ENCODE measurements at regions not wholly inside any gene's neighbourhood (a gene's known extent, or its start where the extent isn't known, plus 50 kb on each side); places are given as distances from the start of the nearest gene placed in this dataset.

DNA sequence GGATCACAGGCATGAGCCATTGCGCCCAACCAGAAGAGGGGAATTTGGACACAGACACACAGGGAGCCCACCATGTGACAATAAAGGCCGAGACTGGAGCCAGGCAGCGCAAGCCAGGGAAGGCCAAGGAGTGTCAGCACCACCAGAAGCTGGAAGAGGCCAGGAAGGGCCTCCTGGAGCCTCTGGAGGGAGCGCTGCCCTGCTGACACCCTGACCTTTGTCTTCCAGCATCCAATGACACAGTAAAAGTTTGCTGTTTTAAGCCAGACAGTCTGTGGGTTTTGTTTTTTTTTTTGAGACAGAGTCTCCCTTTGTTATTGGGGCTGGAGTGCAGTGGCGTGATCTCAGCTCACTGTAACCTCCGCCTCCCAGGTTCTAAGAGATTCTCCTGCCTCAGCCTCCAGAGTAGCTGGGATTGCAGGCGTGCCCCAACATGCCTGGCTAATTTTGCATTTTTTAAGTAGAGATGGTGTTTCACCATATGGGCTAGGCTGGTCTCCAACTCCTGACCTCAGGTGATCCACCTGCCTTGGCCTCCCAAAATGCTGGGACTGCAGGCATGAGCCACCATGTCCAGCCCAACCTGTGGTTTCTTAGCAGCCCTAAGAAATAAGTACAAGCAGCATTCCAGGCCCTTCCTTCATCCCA lies 215.8 kb downstream of the CTTN start:
- ATAC-seq: no peak

DNA sequence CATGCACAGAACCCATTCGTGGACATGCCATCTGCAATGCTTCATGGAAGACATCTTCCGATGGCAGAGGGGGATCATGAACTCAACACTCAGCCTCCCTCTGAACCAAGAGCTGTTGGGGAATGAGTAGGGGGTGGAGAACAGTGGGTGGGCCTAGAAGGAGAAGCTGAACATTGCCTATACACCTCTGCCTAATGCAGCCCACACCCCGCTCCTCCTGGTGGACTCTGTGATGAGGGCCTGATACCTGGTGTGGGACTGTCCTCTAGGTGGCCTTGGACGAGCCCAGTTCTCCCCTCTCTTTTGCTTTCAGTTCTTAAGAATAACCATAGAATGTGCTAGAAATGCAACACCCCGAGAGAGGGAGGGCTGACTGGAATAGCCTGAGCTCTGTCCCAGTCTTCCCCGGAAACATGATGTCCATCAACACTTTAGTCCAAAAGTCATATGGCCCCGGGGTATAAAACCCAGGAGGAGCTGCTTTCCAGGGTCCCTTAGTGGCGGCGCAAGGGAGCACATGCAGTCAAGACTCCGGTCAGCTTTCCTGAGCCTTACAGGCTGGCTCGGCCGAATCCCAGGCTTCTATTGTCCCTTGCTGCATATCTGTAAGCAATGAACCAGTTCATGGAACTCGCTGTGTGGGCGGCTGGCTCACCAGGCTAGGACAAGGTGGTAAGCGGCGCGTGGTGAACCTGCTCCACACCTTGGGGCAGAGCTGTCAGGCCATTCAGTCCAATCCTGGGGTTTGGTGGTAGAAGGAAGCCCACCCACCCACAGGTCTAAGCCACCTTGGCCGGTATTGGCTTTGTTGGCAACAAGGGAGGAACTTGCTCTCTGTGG lies 216.9 kb downstream of the CTTN start:
- no peak for ATAC-seq

DNA sequence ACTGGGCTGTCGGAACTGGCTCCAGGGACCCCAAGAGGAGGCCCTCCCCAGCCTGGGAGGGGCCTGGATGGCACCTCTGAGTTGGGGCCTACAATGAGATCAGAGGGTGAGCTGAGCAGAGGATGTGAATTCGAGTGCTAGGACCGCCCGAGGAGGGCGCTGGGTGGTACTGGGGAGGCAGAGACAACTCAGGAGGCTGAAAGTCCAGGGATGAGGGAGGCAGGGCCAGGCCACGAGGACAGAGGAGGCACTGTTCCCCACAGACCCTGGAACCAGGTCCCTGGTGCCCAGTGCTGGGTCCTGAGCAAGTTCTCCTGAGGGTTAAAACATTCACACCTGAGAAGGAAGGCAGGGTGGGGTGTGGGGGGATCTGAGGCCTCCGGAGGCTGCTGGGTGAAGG lies 218.0 kb downstream of the CTTN start:
- no peak for ATAC-seq

DNA sequence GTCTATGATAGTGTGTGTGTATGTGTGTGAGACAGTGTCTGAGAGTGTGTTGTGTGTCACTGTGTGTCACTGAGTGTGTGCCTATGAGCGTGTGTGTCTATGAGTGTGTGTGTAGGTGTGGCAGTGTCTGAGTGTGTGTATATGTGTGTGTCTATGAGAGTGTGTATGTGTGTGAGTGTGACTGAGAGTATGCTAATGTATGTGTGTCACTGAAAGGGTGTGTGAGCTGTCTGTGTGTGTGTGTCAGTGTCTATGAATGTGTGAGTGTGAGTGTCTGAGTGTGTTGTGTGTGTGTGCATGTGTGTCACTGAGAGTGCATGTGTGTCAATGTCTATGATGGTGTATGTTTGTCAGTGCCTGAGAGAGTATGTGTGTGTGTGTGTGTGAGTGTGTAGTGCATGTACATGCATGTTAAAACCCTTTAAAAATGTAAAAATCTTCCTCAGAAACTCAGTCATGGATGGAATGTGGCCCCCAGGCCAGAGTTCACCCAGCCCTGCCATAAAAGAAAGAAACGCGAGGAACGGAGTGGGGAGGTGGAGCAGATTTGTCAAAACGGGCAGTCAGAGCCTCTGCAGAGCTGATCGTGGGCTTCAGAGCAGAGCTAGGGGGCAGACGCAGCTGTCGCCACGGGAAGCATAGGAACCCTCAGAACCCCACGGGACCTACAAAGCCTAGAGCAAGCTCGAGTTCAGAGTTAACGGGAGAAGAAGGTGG lies 218.8 kb downstream of the CTTN start:
- ATAC-seq: no peak

DNA sequence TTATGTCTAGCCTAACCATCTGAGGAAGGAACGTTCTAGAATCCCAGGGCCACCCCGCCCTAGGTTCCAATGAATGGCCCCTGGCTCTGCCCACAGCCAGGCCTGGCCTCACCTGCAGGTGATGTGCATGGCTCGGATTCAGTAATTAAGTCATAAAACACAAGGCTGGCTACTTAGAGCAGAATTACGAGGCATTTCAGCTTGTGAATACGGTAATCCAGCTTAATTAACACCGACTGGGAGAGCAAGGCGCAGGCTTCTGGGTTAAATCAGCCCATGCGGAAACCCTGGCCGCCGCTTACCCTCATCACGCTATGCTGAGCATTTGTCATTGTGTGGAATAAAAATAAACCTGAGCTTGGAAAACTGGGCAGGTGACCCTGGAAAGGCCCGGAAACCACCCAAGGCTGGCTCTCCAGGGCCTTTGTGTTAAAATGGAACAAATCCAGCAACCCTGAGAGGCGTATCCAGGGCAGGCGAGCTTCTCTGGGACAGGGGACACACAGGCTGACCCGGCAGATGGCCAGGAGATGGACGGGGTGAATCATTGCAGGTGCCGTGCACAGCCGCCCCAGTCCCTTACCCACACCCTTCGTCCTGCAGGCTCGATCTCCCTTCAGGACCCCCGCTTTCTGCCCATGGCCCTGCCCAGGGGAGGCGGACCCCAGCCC lies 220.2 kb downstream of the CTTN start:
- ATAC-seq: no peak

DNA sequence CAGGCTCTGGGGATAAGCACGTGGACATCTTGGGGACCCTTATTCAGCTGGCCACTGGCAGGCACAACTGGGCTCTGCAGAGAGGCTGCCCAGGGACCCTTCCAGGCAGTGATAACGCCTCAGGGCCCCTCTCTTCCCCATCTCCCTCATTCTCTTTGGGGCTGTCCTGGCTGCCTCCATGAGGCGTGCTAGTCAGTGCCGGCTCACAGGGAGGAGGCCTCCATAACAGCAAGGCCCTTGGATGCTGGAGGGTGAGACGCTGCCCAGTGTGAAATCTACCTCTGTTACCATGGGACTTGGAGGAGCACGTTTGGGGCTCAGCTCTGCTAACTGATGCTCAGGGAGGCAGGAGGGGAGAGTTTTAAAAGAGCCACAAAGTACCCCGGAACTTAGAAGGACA lies 221.3 kb downstream of the CTTN start:
- ATAC-seq: no peak

DNA sequence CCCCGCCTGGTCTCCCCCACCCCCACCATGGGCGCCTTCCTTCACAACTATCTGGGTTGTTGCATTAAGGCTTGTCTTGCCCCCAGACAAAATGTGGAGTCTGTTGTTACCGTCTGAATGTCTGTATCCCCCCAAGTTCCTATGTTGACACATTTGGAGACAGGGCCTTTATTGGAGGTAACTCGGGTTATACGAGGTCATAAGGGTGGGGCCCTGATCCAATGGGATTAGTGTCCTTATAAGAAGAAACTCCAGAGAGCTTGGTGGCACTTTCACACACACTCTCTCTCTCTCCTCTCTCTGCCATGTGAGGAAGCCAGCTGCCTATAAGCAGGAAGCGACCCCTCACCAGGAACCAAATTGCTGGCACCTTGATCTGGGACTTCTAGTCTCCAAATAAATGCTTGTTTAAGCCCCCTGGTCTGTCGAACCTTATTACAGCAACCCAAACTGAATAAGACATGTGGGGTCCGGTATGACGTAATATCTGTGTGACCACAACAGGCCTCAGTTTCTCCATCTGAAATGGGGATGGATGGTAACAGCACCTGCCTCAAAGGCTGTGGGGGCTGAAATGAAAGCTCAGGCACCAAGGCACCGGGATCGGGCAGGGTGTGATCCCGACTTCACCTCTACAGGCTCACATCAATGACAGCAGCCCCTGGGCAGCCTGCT lies 222.3 kb downstream of the CTTN start:
- no peak for ATAC-seq

DNA sequence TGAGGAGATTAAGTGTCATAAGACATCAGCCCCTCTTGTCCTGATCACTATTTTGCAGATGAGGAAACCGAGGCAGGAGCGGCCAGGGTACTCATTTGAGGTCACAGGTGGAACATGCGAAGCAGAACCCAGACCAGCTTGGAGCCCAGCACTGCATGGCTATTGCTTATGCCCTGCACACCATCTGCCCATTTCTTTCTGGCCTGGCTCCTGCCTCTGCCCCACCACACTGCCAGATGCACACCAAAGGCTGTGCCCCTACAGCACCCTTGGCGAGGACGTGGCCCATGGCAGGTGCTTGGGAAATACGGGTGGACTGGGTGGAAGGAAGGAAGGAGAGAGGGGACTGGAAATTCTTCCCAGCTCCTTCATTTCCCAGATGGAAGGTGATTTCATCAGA lies 222.9 kb downstream of the CTTN start:
- no peak for ATAC-seq

DNA sequence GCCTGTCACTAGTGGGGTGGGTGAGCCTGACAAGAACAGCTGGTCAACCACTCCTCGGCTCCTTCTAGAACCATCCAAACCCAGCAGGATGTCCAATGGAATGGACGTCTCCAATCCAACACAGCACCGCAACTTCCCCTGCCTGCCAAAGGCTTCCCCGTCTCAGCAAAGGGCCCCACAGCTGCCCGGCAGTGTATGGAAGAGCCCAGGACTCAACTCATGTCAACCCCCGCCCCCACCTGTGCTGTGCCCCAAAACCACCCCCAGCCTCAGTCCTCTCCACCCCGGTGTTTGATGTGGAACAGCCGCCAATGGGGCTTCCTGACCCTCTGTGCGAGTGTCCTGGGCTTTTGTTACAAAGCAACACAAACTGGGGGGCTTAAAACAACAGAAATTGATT lies 223.8 kb downstream of the CTTN start:
- no peak for ATAC-seq

DNA sequence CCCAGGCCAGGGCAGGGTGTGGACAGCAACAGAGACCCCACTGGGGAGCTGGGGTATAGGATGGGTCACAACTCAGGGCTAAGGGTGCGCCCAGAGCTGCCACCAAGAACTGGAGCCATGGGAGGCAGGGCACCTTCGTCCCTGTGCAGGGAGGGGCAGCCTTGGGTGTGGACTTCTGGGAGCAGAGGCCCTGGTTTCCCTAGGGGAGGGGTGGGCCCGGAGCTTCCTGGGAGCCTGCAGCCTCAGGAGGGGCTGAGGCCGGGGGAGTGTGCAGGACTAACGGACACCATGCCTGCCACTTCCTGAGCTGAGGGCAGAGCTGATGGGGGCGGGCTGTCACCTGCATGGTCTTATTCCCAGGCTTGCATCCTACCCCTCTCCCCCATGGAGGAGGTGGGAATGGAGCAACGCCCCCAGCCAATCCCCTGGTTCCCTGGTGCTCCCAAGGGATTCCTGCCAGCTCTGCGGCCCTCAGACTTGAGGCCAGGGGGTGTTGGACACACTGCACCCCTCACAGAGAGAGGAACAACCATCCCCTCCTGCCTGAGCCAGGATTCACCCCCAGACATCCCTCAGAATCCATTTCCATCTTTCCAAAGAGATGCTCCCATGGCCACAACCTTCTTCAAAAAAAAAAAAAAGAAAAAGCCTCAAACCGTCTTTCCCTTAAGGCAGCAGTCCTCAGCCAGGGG lies 225.7 kb downstream of the CTTN start:
- ATAC-seq: no peak

DNA sequence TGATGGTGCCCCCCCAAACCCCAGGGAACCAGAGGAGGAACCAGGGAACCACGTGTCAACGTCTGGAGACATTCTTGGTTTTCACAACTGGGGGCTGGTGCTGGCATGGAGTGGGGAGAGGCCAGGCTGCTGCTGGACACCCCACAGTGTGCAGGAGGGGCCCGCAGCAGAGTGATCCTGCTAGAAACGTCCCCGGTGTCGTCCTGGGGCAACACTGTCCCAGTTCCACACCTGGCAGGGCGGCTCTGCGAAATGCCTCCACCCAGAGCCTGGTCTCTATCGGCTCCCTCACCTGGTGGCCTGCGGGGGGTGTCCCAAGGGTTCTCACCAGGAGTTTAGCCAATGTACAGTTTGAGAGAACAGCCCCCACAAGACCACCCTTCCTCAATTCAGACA lies 226.3 kb downstream of the CTTN start:
- ATAC-seq: no peak

DNA sequence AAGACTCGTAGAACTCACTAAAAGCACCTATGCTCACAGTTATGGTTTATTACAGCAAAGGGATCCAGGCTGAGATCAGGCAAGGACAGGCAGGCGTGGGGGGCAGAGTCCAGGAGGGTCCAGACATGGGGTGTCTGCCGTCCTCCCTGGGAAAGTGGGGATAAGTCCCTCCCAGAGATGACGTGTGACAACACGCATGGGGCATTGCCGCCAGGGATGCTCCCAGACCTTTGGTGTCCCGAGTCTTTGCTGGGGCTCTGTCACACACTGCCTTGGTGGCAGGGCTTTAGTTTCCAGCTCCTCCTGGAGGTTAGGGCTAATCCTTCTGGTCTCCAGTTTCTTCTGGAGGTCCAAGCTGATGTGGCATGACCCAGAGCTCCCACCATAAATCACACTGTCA lies 226.7 kb downstream of the CTTN start:
- ATAC-seq: no peak

DNA sequence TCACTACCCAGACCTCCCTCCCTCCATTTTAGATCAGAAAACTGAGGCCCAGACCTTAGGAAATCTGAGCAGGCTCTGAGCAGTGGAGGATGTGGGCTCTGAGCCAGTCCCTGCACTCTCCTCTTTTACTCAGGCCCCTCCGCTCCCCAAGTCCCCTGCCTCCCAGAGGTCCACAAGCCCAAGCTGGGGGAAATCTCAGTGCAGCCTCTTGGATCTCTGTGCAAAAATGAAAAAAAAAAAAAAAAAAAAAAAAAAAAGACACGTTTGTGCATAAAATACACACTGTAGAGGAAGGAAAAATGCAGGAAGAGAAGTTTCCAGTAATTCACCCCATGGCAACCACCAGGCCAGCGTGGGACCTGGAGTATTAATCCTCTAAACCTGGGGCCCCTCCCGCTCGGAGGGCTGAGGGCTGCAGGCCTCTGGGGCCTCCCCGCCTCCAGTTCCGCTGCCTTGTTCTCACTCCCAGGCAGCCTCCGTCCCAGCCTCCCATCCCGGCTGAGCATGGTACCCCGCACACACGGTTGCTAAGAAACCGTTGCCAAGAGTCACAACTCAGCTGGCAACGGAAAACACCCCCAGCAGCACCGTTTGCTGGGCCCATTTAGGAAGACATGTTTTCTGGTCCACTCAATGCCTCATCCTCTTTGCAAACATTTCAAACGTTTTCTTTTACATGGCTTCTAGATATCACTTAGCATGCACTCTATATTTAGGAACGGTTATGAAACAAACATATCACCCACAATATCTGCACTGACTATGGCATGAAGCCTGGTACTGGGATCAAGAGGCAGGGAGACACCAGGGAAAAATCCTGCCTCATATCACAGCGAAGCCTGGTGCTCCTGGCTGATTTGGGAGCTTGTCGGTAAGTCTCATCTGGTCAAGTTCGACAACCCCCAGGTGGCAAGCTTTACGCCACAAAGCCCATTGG lies 227.5 kb downstream of the CTTN start:
- no peak for ATAC-seq

DNA sequence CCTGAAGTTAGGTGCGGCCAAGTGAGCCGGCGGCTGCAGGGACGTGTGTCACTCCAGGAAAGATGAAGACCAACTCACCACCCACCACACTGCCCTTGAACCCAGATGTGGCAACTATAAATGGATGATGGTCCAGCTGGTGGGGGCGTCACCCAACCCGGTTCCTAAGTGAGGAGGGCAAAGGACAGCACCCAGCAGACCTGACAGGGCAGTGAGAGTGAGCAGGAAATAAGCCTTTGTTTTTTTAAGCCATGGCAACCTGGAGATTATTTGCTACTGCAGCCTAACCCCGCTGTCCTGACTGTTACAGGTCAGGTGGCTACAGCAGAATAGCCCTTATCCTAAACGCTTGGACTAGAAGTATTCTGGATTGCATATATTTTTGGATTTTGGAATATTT lies 228.9 kb downstream of the CTTN start:
- ATAC-seq: no peak

DNA sequence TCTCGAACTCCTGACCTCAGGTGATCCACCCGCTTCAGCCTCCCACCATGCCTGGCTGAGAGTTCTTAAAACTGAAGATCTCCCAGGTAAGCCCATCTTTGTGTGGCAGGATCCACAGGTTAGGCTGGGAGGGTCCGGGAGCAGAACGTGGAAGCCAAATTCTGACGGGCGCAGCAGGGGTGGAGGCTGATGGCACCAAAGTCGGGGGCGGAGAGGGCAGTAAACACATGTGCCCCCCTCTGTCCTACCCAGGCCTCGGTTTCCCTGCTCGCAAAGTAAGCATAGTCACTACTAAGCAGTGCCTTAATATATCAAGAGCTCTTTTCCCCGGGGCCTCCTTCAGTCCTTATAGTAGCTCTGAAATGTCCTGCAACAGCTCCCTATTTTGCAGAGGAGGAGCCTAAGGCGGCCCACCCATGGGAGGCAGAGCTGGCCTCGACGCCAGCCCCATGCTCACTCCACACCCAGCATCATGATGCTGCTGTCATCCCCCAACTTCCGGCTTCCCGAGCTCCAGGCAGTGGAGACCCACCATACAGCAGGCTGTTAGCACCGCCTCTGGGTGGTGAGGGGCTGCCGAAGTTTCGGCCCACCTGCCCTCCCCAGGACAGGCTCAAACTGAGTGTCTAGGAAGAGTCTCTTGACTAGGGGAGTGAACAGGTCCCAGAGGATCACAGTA lies 230.0 kb downstream of the CTTN start:
- no peak for ATAC-seq

DNA sequence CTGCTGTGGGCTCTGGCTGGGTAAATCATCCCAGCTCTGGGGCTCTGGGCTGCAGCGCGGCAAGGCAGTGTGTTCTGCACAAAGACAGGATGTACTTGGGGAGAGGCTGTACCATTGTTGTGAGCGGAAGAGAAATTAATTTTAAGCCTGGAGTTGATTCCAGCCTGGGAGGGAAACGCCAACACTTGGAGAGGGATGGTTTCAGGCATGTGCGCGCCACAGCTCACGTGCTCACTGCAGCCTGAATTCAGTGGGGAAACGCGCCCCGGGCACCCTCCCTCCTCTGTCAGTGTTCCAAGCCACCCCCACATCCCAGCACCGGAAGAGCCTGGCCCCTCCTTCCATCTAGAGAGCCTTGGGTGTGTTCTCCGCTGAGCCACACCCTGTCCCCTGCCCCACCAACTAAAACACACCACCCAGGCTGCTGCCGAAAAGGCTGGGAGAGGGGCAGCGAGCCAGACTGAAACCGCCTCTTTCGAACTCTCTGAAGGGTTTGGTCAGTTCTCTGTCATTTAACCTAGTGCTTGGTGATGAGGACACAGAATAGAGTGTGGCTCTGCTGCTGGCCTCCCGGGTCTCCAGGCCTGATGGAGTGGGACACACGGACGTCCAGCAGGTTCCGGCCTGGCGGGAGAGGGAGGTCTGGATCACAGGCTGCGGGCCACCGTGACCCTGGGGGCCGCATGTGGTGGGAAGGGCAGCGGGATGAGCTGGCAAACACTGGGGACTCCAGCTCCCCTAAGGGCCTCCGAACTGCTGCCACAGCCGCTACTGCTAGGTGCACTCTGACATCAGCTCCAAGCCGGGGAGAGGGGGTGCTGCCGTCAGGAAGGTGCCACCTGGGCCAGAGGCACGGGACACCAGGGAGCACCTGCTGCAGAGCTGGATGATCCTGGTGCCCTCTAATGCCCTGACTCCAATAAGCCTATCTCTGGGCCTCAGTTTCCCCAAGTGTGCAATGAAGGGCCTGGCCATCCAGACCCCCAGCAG lies 230.8 kb downstream of the CTTN start:
- ATAC-seq: peak; percentile 35

DNA sequence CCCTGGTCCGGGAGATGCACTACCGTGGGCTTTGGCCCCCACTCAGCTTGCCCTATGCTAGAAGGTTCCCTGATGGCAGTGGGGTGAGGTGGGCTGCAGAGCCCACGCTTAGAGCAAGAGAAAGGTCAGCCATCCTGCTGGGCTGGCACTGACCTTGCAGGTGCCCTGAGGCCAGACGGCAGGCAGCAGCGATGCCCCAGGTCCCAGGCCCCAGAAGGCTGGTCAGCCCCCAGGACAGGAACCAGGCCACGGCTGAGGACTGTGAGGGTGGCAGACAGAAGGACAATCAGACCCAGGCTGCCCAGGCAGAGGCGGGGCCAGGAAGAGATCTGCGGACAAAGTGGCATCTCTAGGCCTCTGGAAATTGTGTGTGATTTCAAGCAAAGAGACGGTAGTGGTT lies 231.7 kb downstream of the CTTN start:
- ATAC-seq: no peak

DNA sequence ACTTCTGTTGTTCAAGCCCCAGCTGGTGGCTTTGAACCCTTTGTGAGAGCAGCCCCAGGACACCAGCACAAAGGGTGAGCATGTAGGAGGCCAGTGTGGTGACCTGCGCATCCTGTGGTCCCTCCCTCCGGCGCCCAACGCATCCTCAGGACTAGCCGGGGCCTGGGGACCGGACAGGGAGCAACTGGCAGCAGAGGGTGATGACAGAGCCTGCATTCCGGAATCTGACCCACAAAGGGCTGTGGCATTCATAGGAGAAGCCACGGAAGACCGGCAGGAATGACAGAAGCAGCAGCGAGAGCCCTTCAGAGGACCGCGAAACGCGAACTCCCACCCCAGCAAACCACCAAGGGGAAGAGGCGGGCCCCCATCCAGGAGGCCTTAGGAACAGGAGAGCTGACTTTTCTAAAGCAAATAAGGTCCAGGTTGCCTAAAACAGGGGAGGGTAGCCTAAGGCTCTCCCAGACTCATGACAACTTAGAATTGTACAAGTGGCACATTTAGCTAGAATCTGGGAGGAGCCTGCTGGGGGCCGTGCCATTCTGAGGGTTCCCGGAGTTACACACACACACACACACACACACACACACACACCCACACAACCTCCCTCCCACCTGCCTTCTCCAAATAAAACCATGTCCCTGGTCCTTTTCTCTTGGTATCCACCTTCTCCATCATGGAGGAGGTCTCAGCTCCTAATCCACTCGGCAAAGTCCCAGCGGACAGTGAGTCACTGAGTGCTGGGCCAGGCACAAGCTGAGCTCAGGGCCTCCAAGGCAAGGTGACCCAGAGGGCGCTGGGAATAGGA lies 232.7 kb downstream of the CTTN start:
- ATAC-seq: no peak
